ENCODE measurements at regions not wholly inside any gene's neighbourhood (a gene's known extent, or its start where the extent isn't known, plus 50 kb on each side); places are given as distances from the start of the nearest gene placed in this dataset.

- TF ChIP-seq GATA2 (IDR thresholded peaks at IDR 0.05; ENCODE audit: low read depth, low read length) (no peak), GATA3 (IDR thresholded peaks at IDR 0.05; ENCODE audit: low read depth, low read length) (no peak)
Measured at GRCh38 chrX:94932278-94932965, 1258.4 kb downstream of the FAM133A start.

All from SH-SY5Y (cell line).